ENCODE measurements at regions not wholly inside any gene's neighbourhood (a gene's known extent, or its start where the extent isn't known, plus 50 kb on each side); places are given as distances from the start of the nearest gene placed in this dataset.

DNA sequence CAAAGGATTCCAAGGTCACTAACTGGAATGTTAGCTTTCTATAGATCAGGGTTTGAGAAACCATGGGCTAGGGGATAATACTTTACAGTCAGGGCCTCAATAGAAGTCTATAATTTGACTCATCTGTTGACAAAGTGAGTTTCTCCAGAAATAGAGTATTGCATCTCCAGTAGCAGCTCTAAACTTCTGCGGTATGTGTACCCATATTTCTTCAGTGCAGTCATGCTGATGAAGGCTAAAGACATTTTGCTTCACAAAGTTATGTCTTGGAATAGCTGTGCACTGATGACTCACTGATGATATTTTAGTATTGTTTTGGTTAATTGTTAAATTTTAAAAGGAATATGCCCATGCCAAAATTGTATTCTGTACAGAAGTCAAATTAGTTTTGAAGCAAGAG is 464.9 kb upstream of the AMOT start:
- TF ChIP-seq CTCF (IDR thresholded peaks at IDR 0.05; ENCODE audit: insufficient read depth, low read length), result no peak
- TF ChIP-seq POLR2AphosphoS5 (IDR thresholded peaks at IDR 0.05; ENCODE audit: low read depth), result no peak
- TF ChIP-seq SPI1 (IDR thresholded peaks at IDR 0.05; ENCODE audit: borderline replicate concordance, low read depth), result no peak
- TF ChIP-seq, protein P1, sequence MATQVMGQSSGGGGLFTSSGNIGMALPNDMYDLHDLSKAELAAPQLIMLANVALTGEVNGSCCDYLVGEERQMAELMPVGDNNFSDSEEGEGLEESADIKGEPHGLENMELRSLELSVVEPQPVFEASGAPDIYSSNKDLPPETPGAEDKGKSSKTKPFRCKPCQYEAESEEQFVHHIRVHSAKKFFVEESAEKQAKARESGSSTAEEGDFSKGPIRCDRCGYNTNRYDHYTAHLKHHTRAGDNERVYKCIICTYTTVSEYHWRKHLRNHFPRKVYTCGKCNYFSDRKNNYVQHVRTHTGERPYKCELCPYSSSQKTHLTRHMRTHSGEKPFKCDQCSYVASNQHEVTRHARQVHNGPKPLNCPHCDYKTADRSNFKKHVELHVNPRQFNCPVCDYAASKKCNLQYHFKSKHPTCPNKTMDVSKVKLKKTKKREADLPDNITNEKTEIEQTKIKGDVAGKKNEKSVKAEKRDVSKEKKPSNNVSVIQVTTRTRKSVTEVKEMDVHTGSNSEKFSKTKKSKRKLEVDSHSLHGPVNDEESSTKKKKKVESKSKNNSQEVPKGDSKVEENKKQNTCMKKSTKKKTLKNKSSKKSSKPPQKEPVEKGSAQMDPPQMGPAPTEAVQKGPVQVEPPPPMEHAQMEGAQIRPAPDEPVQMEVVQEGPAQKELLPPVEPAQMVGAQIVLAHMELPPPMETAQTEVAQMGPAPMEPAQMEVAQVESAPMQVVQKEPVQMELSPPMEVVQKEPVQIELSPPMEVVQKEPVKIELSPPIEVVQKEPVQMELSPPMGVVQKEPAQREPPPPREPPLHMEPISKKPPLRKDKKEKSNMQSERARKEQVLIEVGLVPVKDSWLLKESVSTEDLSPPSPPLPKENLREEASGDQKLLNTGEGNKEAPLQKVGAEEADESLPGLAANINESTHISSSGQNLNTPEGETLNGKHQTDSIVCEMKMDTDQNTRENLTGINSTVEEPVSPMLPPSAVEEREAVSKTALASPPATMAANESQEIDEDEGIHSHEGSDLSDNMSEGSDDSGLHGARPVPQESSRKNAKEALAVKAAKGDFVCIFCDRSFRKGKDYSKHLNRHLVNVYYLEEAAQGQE (IDR thresholded peaks at IDR 0.05; ENCODE audit: insufficient replicate concordance, low read depth), result no peak
- no peak for TF ChIP-seq GABPA (IDR thresholded peaks at IDR 0.05; ENCODE audit: low read depth)
